ENCODE measurements at regions not wholly inside any gene's neighbourhood (a gene's known extent, or its start where the extent isn't known, plus 50 kb on each side); places are given as distances from the start of the nearest gene placed in this dataset.

- no peak for DNase-seq
These were observed 267.6 kb downstream of the IPO8 start for GRCh38 chr12:30428098-30428497.

- DNase-seq = no peak
These were observed 268.1 kb downstream of the IPO8 start for GRCh38 chr12:30427555-30427954.

DNA sequence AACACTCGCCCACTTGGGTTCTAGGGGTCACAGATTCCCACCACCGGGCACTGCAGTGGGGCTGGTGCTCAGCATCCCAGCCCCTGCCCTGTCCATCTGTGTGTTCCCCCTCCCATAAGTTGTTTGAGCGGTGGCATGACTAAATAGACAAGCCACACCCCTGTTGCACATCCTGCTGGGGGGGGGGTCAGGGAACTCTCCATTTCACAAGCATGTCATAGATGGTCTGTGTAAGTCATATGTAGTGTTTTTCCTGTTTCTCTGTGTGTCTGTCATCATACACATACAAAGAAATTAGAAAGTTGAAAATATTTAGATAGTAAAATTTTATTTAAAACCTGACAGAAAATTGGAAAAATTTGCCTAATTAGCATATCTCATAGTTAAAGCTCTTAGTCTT lies 270.2 kb downstream of the IPO8 start:
- no peak for DNase-seq

DNA sequence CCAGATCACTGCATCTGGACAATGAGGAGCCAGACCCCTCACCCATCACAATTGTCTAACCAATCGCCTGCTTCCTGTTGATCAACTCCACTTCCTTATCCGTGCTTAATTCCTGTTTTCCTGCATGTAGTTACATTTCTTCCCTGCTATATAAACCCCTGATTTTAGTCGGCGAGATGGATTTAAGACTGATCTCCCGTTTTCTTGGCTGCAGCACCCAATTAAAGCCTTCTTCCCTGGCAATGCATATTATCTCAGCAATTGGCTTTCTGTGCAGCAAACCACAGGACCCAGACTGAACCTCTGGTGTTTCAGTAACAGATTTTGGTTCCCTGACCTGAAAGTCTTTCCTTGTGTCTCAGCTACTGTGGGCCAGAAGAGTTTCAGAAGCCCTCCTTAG lies 272.3 kb downstream of the IPO8 start:
- no peak for DNase-seq

DNA sequence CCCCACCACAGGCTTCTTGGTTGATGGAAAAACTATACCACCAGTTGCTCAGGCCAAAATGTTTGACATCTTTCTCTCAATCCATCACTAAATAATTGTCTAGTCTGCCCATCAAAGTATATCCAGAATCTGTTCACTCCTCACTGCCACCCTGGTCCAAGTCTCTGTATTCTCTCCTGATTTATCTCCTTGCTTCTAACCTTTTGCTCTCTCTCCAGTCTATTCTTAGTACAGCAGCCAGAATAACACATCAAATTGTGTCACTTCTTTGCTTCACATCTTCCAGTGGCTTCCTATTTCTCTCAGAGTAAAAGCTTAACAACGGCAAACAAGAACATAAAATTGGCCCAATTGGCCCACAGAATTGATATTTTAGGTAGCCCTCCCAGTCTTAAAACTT lies 272.8 kb downstream of the IPO8 start:
- no peak for DNase-seq

DNA sequence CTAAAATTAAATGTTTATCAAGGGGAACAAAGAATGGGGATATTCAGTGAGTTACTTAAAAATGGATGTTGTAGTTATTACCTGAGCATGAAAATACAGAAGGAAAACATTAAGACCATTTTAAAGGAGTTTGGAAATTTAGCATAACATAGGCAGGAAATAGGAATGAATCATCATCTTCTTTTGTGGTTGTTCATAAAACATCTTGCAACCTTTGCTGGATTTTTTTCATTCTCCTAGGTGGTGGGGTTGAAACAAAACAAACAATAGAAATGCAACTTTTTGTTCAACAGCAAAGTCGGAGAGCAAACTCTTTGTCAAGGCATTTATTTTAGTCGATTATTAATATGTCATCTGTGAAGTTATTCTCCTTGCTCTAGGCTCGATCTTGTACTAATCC lies 275.1 kb downstream of the IPO8 start:
- no peak for DNase-seq

DNA sequence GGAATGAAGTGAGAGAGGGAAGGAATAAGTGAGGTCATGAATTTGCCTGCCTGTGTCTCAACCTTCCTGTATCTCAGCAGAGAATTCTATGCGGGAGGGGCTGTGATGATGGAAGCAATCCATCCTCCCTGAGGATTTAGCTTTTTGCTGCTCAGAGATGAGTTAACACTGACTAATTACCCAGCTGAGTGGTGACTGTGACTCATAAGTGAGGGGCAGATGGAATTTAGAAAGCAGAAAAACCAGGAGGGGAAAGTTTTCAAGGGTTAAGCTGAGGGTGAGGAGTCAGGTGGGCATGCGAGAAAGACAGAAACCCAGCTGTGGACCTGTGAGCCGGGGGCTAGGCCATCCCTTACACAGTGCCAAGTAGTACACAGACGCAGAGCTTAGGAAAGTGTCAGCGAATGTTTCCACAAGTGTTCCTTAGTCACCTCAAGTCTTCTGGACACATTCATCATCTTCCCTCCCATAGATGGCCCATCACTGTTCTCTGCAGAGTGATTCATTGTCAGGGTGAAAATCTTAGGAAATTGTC lies 277.9 kb downstream of the IPO8 start:
- no peak for DNase-seq

DNA sequence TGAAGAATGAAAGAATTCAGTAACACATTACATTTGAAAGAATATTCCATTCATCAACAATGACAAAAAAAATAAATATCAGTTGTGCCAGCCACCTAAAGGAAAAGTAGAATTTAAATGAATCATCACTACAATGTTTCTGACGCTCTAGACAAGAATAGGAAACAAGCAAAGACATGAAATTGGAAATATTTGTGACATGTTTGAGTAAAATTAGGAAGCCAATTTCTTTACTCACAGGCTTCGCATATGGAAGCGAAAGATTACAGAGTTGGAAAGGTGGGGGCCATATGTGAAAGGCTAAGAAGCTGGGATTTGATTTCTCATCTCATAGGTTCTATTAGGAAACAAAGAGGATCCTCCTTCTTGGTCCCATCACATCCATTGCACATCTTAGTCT lies 279.0 kb downstream of the IPO8 start:
- DNase-seq = no peak

GRCh38 chr12:30415777-30416176 lies 279.9 kb downstream of the IPO8 start:
- no peak for DNase-seq

DNA sequence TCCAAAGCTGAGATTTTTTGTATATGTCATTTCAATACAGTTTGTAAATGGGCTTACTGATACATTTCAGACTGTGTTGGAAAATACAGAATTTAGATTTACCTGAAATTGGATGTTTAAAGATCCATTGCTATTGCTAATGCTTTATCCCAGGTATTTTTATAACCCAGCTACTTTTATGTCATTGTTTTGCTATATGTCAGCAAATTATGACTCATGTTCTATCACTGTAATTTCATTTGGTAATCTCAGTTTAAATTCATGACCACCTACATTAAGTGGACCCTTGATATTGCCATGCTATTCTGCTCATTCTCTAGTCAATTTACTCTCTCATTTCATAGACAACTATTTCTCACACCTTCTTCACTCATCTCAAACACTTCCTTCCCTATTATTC lies 281.2 kb downstream of the IPO8 start:
- no peak for DNase-seq

DNA sequence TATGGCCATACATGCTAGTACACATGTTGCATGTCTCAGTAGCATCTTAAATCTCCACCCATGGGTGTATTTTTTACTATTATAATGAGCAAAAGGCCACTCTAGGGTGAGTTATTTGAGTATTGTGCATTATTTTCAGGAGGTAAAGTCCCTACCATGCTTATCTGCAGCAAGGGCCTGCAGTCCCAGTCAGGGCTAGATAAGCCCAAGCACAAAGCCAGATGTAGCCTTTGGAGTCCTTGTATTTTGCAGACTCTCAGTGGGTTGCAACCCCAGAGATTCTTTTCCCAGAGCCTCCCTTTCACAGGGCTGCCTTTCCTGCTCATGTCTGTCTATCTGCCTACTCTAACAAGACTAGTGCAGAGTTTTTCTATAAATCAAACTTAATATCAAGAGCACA lies 295.3 kb downstream of the IPO8 start:
- DNase-seq = peak; percentile 17

- DNase-seq = no peak
These were observed 295.8 kb downstream of the IPO8 start for GRCh38 chr12:30399859-30400258.

DNA sequence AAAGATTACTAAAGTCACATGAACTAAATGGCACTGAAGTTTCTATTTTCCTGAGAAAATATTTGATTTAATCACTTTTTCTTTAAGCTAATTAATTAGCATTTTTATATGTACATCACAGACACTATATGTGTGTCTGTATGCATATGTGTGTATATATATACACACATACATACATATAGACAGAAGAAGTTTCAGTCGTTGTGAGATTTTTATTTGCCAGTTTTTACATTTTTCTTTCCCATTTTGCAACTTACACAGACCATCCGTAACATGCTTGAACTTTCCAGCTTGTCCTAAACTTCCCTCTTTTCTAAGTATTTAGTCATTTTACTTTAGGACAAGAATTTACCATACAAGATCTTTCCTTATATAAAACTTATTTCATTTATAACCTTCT lies 299.1 kb downstream of the IPO8 start:
- DNase-seq = peak; percentile 25

GRCh38 chr12:30395190-30395589 lies 300.5 kb downstream of the IPO8 start:
- peak; percentile 82 for DNase-seq

DNA sequence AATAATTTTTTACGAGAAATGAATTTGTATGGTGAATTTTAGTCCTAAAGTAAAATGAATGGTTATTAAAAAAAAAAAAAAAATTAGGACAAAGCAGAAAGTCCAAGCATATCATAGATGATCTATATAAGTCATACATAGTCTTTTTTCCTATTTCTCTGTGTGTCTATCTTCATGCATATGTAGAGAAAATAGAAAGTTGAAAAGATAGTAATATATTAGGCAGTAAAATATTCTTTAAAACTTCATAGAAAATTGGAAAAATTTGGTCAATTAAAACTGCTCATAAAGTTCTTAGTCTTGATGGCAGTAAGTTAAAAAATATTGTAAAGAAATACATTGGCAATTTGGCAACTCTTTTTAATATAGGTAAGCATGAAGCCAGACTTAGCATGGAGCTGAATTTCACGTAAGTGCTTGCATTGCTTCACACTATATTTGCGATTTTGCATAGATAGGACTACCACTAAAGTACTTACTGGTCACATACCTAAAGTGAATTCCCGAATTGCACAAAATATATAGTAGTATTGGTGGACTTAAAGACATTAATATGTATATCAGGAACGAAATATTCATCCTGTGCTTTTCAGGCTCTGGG lies 303.8 kb downstream of the IPO8 start:
- DNase-seq = no peak

DNA sequence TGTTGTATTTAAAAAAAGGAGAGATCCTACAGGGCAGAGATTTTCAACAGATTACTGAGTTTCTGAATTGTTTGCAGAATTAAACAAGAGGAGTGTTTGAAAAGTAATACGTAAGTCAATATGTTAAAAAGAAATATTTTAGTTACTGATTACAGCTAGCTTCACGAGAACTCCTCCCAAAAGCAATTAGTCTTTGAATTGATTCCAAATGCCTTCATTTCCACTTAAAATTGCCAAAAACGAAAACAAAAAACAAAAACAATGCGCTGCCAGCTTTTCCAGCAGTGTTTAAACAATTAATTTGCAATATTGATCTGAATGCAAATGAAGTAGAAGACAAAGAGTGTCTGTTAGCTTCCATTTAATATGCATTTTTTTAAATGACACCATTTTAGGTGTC lies 310.0 kb downstream of the IPO8 start:
- no peak for DNase-seq

GRCh38 chr12:30384976-30385375 lies 310.7 kb downstream of the IPO8 start:
- no peak for DNase-seq

GRCh38 chr12:30378307-30378706 lies 317.4 kb downstream of the IPO8 start:
- DNase-seq = no peak

DNA sequence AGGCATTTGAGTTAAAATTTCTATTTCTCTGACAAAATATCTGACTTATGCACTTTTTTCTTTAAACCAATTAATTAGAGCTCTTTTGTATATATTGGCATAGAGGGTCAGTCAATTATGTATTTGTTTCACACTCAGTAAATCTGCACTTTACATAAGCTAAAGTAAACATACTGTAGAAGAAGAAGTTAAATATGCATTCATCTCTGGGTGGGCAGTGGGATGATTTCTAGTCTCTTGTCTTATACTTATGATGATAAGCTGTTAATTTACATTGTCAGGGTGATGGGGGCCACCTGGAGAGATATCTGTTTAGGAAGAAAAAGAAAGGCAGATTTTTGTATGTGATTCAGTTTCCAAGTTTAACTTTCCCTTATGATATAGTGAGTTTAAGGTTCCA lies 330.8 kb downstream of the IPO8 start:
- DNase-seq = no peak

DNA sequence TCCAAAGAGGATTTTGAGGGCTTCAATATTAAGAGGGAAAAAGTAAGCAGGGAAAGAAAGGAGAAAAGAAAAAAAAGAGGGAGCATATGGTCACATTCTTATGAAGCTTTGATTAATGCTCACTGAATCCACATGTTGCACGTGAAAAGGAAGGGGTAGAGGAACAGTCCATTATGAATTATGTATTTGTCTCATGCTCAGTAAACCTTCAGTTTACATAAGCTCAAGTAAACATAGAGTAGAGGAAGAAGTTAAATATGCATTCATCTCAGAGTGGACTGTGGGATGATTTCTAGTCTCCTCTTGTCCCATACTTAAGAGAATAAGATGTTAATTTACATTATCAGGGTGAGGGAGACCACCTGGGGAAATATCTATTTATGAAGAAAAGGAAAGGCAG lies 334.5 kb downstream of the IPO8 start:
- no peak for DNase-seq

DNA sequence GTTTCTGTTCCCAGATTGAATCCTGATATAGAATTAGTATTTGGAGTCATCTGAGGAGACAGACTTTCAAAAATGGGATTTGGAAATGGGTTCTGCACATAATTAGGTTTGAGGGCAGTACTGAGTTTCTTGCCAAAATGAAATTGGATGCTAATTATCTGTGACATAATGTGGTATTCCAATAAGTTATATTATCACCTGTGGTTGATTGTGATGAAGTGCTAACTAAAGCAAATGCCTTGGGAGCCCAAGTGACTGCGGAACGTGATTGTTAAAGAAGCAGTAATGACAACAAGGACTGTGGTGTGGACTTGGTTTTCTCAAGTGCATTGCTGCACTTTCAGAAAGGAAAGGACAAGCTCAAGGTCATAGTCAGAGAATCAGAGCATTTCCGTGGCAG lies 337.0 kb downstream of the IPO8 start:
- no peak for DNase-seq

GRCh38 chr12:30357766-30358490 lies 337.7 kb downstream of the IPO8 start:
- DNase-seq = no peak

- DNase-seq = no peak
These were observed 349.8 kb downstream of the IPO8 start for GRCh38 chr12:30345744-30346471.

DNA sequence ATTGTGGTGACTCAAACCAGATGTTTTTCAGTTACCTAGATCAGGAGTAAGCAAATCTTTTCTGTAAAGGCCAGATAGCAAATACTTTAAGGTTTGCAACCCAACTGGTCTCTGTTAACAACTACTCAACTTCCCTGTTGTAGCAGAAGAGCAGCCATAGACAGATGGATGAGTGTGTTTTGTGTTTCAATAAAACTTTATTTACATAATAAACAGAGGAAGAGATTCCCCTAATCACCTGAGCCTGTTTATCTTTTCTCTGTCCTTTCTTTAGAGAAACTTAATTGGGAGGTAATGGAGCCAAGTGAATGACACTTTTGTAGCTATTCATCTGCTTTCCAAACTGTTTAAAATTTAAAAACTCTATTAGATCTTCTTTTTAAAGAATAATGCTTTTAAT lies 365.1 kb downstream of the IPO8 start:
- DNase-seq = no peak

All from OCI-M1 (cell line).